PC-3 (cell line): ENCODE measurements at regions not wholly inside any gene's neighbourhood (a gene's known extent, or its start where the extent isn't known, plus 50 kb on each side); places are given as distances from the start of the nearest gene placed in this dataset.

Source experiments
- ATAC-seq: fragments of 200-7000 bp; cut with Tn5 transposase; 2 replicates; pipeline ENCODE4 v1.9.1; 2020; ENCODE audit warnings: mild to moderate bottlenecking, moderate library complexity
- BruUV-seq: library from RNA; stranded (reverse); fragments of 400-500 nt; replicated peaks from 2 replicates; lab custom pipeline; 2021; lab: Mats Ljungman, UMichigan
- CTCF ChIA-PET: fragments of 300-600 bp; sonication (Branson Sonifier 250); formaldehyde crosslinking; loops from one replicate; lab custom pipeline; 2022; ENCODE audit warnings: antibody characterized with exemption; lab: Charles Lee
- POLR2A ChIA-PET: fragments of 300-600 bp; sonication (Branson Sonifier 250); formaldehyde crosslinking; loops from one replicate; lab custom pipeline; 2022; ENCODE audit warnings: antibody characterized with exemption; ENCODE audit not compliant: unreplicated experiment; lab: Charles Lee
- DNase-seq: peaks from one replicate; pipeline ENCODE4 v3.0.0-alpha.2; 2015
- H2AFZ ChIP-seq: fragments of 300-600 bp; sonication (generic); 2 replicates; pipeline ENCODE4 v1.6.0; 2016; ENCODE audit warnings: antibody characterized with exemption, low read length
- H3F3A ChIP-seq: fragments of 300-600 bp; sonication (generic); one replicate; pipeline ENCODE4 v1.6.0; 2017; ENCODE audit warnings: antibody characterized with exemption, low read length, control low read depth, mild to moderate bottlenecking; ENCODE audit not compliant: unreplicated experiment
- H3K27ac ChIP-seq: fragments of 300-600 bp; sonication (generic); 2 replicates; pipeline ENCODE4 v1.5.1; 2016; ENCODE audit warnings: mild to moderate bottlenecking, low read length
- H3K27me3 ChIP-seq: fragments of 300-600 bp; sonication (generic); 2 replicates; pipeline ENCODE4 v1.6.1; 2016; ENCODE audit warnings: low read length, mixed read lengths
- H3K36me3 ChIP-seq: fragments of 300-600 bp; sonication (generic); 2 replicates; pipeline ENCODE4 v1.6.1; 2016; ENCODE audit warnings: low read depth, mixed run types, low read length, mixed read lengths
- H3K4me1 ChIP-seq: fragments of 300-600 bp; sonication (generic); 2 replicates; pipeline ENCODE4 v1.5.1; 2016; ENCODE audit warnings: low read length; ENCODE audit not compliant: insufficient read depth
- H3K4me2 ChIP-seq: fragments of 300-600 bp; sonication (generic); 2 replicates; pipeline ENCODE4 v1.6.0; 2016; ENCODE audit warnings: low read length
- H3K4me3 ChIP-seq: fragments of 300-600 bp; sonication (generic); 2 replicates; pipeline ENCODE4 v1.5.1; 2016; ENCODE audit warnings: mild to moderate bottlenecking, low read length, mixed read lengths
- H3K79me2 ChIP-seq: fragments of 300-600 bp; sonication (generic); 2 replicates; pipeline ENCODE4 v1.6.1; 2017; ENCODE audit warnings: low read length, mixed read lengths
- H3K9ac ChIP-seq: fragments of 300-600 bp; sonication (generic); 2 replicates; pipeline ENCODE4 v1.6.0; 2016; ENCODE audit warnings: mild to moderate bottlenecking, low read length
- H3K9me2 ChIP-seq: fragments of 300-600 bp; sonication (generic); replicated peaks from 2 replicates; pipeline ENCODE4 v1.6.1; 2016; ENCODE audit warnings: mixed run types, low read length, mixed read lengths
- H3K9me3 ChIP-seq: fragments of 300-600 bp; sonication (generic); 2 replicates; pipeline ENCODE4 v1.6.1; 2016; ENCODE audit warnings: low read length, mixed read lengths
- H4K20me1 ChIP-seq: fragments of 300-600 bp; sonication (generic); 2 replicates; pipeline ENCODE4 v1.6.1; 2016; ENCODE audit warnings: low read length, mixed read lengths
- CTCF ChIP-seq: fragments of 300-600 bp; sonication (generic); conservative IDR thresholded peaks from 2 replicates; pipeline ENCODE4 v1.5.1; 2017; ENCODE audit warnings: antibody characterized with exemption, low read depth, mild to moderate bottlenecking, low read length
- EZH2 ChIP-seq: fragments of 300-600 bp; sonication (generic); IDR thresholded peaks from one replicate; pipeline ENCODE4 v1.6.1; 2017; ENCODE audit warnings: antibody characterized with exemption, mild to moderate bottlenecking, low read length; ENCODE audit not compliant: unreplicated experiment
- EZH2phosphoT487 ChIP-seq: fragments of 300-600 bp; sonication (generic); IDR thresholded peaks from 2 replicates; pipeline ENCODE4 v1.6.1; 2018; ENCODE audit warnings: mild to moderate bottlenecking, antibody characterized with exemption, low read length, borderline replicate concordance
- intact Hi-C: fragments of 100-400 bp; cut with micrococcal nuclease; formaldehyde crosslinking; loops from 2 replicates; pipeline ENCODE4 v1.9.0; 2023

- BruUV-seq = no TSS peak
- CTCF ChIA-PET = no interaction called here
- Histone ChIP-seq H3K4me2 (no peak overlapping the region), H3K9me2 (no peaks in the 10 kb centered on the region), H3K27ac (no peak overlapping the region), H3F3A (no peaks in the 10 kb centered on the region), H3K4me3 (no peak overlapping the region), H2AFZ (no peak overlapping the region), H3K9me3 (no peaks in the 10 kb centered on the region), H3K9ac (no peak overlapping the region), H3K36me3 (no peaks in the 10 kb centered on the region), H3K79me2 (no peaks in the 10 kb centered on the region), H3K27me3 (peaks cover 71% of the 10 kb centered on the region), H4K20me1 (no peaks in the 10 kb centered on the region), H3K4me1 (no peaks in the 10 kb centered on the region)
- TF ChIP-seq EZH2 = no peak
- TF ChIP-seq CTCF = no peak
- TF ChIP-seq EZH2phosphoT487 = no peak
- DNase-seq = no peak
- POLR2A ChIA-PET = no interaction called here
- no peak for ATAC-seq
- intact Hi-C loops = no loop called here
Measured at GRCh38 chr2:121907928-121908327, 152.5 kb downstream of the TSN start.

DNA sequence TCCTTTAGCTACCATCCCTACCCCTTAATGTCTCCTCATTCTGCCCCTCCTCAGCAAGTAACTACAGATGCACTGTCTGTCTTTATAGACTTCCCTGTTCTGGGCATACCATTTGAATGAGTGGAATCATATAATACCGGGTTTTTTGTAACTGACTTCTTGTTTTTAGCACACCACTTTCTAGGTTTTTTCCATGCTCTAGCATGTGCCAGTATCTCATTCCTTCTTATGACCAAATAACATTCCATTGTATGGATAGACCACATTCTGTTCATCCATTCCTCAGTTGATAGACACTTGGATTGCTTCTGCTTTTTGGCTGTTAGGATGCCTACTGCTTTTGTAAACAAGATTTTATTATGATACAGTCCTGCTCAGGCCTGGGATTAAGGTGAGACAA, 154.7 kb downstream of the TSN start:
- Histone ChIP-seq H3K9me3 (no peaks in the 10 kb centered on the region), H3K4me3 (no peak overlapping the region), H3K9ac (no peak overlapping the region), H3K27me3 (peaks cover 62% of the 10 kb centered on the region), H3K36me3 (no peaks in the 10 kb centered on the region), H3K4me2 (no peak overlapping the region), H2AFZ (no peak overlapping the region), H3K27ac (no peak overlapping the region), H3K79me2 (no peaks in the 10 kb centered on the region), H3K9me2 (no peaks in the 10 kb centered on the region), H3F3A (no peaks in the 10 kb centered on the region), H4K20me1 (no peaks in the 10 kb centered on the region), H3K4me1 (no peaks in the 10 kb centered on the region)
- DNase-seq (no peak), ATAC-seq (no peak)
- intact Hi-C loops = no loop called here
- ChIA-PET CTCF (no interaction called here), POLR2A (no interaction called here)
- BruUV-seq = no TSS peak
- TF ChIP-seq EZH2 (no peak), CTCF (no peak), EZH2phosphoT487 (no peak)

DNA sequence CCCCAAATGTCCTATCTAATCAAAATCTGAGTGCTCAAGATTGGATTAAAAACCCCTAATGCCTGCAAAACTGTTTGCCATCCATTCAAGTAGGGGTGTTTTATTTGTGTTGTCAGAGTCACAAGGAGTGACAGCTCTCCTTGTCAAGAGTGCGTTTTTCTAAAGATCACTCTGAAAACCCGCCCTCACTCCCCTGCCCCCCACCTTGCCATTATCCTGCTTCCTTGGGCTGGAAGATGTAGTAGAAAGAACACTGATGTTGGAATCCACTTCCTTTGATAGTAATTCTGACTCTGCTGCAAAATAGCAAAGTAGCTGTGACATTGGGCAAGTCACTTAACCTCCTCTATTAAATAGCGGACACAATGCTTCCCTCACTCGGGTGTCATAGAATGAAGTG, 155.6 kb downstream of the TSN start:
- Histone ChIP-seq H2AFZ (no peak overlapping the region), H3K9me3 (no peaks in the 10 kb centered on the region), H4K20me1 (no peaks in the 10 kb centered on the region), H3K4me1 (no peaks in the 10 kb centered on the region), H3K27ac (no peak overlapping the region), H3K27me3 (peaks cover 57% of the 10 kb centered on the region), H3K9ac (no peak overlapping the region), H3F3A (no peaks in the 10 kb centered on the region), H3K79me2 (no peaks in the 10 kb centered on the region), H3K4me2 (no peak overlapping the region), H3K36me3 (no peaks in the 10 kb centered on the region), H3K4me3 (no peak overlapping the region), H3K9me2 (no peaks in the 10 kb centered on the region)
- POLR2A ChIA-PET = no interaction called here
- no TSS peak for BruUV-seq
- CTCF ChIA-PET = no interaction called here
- no peak for DNase-seq
- intact Hi-C loops = no loop called here
- TF ChIP-seq EZH2phosphoT487 (no peak), CTCF (no peak), EZH2 (no peak)
- ATAC-seq = no peak
